Limb (tissue), 2 donors: ENCODE measurements at regions not wholly inside any gene's neighbourhood (a gene's known extent, or its start where the extent isn't known, plus 50 kb on each side); places are given as distances from the start of the nearest gene placed in this dataset.
"Not testable (repeated sequence)": the region's sequence is repeated elsewhere in the genome, so short reads cannot be mapped to it uniquely, and the experiment has no call there.

Experiments used
- DNase-seq, 2 donors: peaks; one replicate each; pipeline ENCODE4 v3.0.0-alpha.2; 2016; ENCODE audit errors: extremely low spot score in 2 of 2

DNA sequence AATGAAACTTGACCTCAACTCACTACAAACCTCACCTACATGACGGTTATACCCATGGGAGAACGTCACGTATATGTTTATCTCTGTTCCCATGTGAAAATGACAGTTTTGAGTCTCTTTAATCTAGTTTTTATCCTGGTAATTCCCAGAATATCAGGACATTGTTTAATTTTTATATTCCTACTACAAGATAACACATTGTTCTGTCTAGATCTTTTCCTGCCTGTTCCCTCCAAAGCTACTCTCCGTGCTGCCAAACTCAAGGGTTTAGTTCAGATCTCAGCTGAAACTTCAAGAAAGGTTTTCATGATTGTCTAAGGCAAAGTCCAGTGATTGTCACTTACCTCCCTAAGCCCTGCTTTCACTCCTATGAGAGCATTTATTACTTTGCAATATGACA lies 1159.4 kb upstream of the SEMA6A start:
- no peak for DNase-seq

- no peak for DNase-seq
These were observed 1158.4 kb upstream of the SEMA6A start for GRCh38 chr5:117733051-117733450.

DNA sequence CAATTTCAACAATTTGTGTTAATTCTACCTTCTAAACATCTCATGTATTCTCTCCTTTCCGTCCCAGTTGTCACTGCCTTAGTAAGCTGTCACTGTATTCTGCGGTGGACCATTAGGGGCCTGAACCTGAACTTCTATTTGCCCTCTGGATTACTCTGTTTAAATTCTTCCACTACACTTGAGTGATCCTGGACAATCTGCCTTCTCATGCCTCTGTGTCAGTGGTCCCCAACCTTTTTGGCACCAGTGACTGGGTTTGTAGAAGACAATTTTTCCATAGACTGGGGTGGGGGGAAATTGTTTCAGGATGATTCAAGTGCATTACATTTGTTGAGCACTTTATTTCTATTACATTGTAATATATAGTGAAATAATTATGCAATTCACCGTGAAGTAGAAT lies 1157.6 kb upstream of the SEMA6A start:
- DNase-seq, result no peak

DNA sequence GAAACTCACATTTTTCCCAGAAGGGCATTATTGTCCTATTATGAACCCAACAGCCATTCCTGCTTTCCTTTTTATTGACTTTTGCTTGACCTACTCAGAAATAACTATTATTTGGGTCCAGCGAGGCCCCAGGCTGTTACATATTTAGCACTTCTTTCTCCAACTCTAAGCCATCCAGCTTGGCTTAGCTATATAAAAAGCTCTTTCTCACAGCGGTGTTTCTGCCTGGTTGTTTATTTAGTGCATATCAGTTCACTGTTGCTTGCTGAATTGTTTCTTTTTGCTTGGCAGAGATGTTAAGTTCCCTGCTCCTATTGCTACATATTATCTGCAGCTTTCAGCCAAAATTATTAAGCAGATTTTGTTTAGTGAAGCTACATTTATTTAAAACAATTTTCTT lies 1156.8 kb upstream of the SEMA6A start:
- DNase-seq, result peak in 1 of 2 donors; percentile 22

DNA sequence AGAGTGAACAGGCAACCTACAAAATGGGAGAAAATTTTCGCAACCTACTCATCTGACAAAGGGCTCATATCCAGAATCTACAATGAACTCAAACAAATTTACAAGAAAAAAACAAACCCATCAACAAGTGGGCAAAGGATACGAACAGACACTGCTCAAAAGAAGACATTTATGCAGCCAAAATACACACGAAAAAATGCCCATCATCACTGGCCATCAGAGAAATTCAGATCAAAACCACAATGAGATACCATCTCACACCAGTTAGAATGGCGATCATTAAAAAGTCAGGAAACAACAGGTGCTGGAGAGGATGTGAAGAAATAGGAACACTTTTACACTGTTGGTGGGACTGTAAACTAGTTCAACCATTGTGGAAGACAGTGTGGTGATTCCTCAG lies 1146.2 kb upstream of the SEMA6A start:
- DNase-seq, result not testable (repeated sequence)

DNA sequence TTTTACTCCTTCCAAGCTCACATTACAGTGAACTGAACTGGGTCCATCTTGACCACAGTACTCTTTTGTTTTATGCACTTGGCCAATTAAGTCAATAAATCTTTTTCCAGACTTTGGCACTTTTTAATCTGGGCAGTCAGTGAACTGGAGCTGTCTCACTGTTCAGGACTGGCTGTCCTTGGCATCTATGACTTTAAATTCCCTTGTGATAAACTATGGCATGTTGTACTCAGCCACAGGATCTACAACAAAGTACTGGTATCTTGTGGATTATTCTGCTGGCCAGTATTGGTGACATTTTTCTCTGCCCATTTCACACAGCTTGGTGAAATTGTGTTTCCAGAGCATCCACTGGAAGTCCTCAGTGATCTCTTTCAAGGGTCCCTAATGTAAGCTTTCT lies 1144.8 kb upstream of the SEMA6A start:
- no peak for DNase-seq

- no peak for DNase-seq
These were observed 1139.1 kb upstream of the SEMA6A start for GRCh38 chr5:117713585-117714198.

DNA sequence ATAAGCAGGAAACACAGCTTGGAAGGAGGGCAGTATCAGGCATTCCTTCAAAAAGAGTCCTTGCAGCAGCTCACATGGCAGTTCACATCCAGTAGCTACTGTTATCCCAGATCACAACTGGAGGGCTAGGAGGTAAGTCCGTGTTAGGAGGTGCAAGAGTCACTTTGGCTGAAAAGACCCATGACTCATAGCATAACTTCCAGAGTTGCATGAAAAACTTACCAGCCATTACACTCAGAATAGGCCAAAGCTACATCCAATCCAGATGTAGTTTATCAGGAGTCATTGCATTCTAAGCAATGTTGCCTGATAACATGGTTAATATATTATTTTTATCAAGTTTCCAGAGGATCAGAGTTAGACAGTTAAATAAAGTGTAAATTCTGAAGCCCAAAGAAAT lies 1126.4 kb upstream of the SEMA6A start:
- no peak for DNase-seq

- DNase-seq, result no peak
These were observed 1118.0 kb upstream of the SEMA6A start for GRCh38 chr5:117692606-117693005.

GRCh38 chr5:117691081-117691870 lies 1116.7 kb upstream of the SEMA6A start:
- DNase-seq, result no peak

DNA sequence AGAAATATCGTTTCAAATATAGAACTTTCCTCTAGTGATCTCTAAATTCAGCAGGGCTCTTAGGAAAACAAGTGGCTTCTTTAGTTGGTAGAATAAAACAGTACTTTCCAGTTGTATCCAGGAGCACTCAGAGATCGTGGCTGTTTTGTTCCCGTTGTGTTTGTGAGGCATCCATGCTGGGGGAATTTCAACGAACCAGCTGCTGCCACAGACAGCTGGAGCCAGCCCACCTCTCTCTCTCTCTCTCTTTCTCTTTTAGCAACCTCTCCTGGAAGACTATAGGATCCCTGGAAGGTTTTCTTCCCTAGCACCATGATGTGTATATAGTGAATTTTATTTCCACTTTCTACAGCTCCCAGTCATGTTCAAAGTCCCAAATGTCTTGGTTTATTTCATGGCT lies 1116.0 kb upstream of the SEMA6A start:
- DNase-seq, result no peak

GRCh38 chr5:117686926-117687325 lies 1112.3 kb upstream of the SEMA6A start:
- no peak for DNase-seq

DNA sequence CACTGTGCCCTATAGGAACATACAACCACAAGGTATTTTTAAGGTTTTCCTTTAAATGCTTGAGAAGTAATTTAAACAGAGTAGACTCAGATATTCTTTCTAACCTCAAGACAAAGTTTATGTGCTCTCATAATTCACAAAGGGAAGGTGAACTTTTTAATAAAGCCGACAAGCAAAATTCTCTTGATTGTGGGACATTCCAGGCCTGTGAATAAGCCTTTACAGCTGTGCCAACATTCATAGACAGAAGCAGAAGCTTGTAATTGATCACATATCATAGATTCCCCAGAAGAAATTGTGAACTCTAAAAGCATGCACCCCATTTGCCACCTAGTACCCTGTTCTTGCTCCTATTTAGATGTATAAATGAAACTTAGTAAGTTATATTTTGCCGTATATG lies 1107.8 kb upstream of the SEMA6A start:
- DNase-seq, result no peak

DNA sequence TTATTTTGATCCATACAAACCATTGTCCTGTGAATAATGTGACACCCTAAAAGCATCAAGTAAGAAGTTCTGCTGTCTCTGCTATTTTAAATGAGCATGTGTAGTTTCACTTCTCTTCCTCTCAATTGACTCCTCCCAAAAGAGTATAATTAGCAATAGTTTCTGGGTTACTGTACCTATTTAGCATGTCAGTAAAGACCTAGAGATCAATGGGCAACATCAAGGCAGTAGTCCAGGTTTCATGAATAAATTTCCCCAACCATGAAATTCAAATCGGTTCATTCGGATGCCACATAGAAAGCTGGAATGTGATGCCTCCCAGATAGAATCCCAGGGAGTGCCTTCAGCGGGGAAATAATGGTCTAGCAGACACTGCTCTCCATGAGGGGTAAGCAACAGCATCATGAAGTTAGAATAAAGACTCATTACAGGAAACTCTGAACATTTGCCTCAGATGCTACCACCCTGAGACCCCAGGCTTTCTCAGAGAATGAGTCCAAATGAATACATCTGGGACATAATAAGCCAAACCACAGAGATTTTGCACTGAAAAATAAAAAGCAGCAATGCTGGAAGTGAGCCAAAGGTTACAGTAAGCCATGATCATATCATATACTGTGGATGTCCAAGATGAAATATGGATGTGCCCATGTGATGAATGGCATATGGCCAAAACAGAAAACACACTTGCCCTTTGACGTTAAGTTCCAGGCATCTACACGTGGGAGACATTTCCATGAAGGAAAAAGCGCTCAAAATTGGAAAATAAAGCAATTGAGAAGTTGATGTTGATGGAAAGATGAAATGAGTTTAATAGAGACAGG lies 1107.0 kb upstream of the SEMA6A start:
- DNase-seq, result no peak

- DNase-seq, result no peak
These were observed 1105.8 kb upstream of the SEMA6A start for GRCh38 chr5:117680426-117680825.

DNA sequence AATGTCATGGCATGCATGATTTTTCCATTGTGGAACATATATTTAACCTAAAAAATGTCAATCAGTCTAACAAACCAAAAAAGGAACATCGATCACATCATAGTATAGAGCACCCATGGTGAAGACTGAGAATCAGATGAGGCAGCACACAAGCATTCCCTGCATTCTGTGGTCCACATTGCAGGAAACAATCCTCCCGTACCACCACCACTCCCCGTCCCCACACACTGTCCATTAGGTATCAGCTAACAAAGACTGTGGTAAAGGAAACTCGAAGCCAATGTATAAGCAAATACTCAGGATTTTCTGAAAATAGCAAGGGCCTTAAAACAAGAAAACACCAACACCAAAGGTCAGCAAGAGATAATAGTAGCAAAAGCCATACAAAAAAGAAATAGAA lies 1104.4 kb upstream of the SEMA6A start:
- DNase-seq, result no peak

DNA sequence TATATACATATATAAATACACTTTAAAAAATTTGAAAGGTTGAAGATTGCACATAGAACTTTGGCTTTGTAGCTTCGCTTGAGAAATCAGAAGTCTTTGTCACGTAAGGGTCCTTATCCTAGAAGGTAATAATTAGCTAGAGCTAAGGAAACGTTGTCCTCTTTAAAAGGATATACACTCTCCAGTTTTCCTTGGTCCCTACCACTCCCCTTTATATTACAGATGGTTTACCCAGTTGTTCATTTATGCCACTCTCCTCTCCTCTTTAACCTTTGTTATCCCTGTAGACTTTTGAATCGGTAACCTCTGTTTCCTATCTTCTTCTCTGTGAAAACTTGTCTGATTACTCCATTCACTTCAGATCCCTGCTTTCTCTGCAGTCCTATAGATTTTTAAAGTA lies 1101.0 kb upstream of the SEMA6A start:
- no peak for DNase-seq

GRCh38 chr5:117671551-117671950 lies 1096.9 kb upstream of the SEMA6A start:
- DNase-seq, result no peak

DNA sequence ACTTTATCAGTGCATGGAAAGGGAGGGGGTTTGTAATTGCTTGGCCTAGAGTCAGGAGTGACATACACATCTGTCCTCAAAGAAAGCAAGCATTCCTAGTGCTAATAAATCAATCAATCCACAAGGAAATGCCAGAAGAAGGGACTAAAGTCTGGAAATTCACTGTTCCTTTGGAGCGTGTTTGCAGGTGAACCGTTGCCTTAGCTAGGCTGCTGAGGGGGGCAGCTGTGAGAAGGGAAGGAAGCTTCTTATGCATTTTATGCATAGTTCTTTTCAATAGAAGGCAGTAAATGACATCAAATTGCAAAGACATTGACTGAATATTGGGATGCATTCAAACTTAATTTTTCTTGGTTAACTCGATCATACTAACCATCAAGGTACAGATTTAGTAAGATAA lies 1092.5 kb upstream of the SEMA6A start:
- DNase-seq, result no peak

DNA sequence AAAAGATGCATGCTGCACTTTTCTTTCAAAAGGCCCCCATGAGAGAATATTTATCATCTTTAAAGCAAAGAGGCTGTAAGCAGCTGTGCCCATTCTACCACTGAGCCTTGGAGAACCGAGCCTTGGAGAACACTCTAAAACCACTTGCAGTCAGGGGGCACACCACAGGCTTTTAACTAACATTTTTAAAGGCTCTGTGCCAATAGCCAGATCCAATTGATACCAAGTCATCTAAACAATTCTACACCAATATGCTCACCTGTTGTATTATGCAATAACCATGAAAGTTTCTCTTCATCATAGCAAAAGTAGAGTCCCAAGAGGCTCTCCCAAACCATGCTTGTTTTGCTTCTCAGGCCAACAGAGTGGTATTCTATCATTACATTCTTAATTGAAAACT lies 1090.5 kb upstream of the SEMA6A start:
- no peak for DNase-seq

- no peak for DNase-seq
These were observed 1087.7 kb upstream of the SEMA6A start for GRCh38 chr5:117662361-117662760.

DNA sequence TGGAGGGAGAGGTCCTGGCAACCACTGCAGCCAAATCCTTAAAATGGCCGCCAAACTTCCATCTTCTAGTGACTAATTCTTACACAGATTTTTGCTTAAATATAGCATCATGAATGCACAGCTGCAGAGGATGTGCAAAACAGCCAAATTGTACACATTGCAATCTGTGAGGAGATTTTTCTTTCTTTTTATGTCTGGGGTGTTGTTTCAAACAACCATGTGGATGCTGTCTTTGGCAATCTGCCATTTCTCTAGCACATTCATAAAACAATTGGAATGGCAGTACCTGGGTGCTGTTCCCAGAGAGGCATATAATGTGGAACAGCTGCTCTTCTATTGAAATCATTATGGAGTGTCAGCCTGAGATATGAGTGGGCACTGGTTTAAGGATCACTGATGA lies 1082.9 kb upstream of the SEMA6A start:
- DNase-seq, result peak in 1 of 2 donors; percentile 38

DNA sequence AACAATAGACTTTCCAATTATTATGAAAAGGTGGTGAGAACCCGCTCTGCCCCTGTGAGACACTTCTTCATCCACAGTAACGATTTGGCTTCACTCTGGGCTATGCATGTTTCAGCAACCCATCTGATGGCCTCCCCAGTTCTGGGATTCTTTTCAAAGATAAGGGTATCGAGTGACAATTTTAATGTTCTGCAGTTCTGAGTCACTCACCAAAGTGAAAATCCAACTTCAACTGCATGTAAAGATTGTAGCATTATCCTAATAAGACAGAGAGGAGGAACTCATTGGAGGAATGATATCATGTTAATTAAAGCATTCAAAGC lies 1078.3 kb upstream of the SEMA6A start:
- no peak for DNase-seq
